MG63 (cell line): ENCODE measurements at regions not wholly inside any gene's neighbourhood (a gene's known extent, or its start where the extent isn't known, plus 50 kb on each side); places are given as distances from the start of the nearest gene placed in this dataset.
A peak's percentile ranks its signal among the peaks of the same experiment; 100 is the strongest.

ENCODE experiments used
- DNase-seq: peaks from one replicate; pipeline ENCODE4 v3.0.0-alpha.2; 2020
- H3K27me3 ChIP-seq: fragments of 250-450 bp; sonication (Bioruptor Pico); 2 replicates; pipeline ENCODE4 v1.5.1; 2020; ENCODE audit warnings: mild to moderate bottlenecking, moderate library complexity
- H3K36me3 ChIP-seq: fragments of 250-450 bp; sonication (Bioruptor Pico); 2 replicates; pipeline ENCODE4 v1.5.1; 2020; ENCODE audit warnings: mild to moderate bottlenecking, moderate library complexity
- H3K4me3 ChIP-seq: fragments of 250-450 bp; sonication (Bioruptor Pico); 2 replicates; pipeline ENCODE4 v1.5.1; 2020; ENCODE audit warnings: mild to moderate bottlenecking, moderate library complexity
- H3K9me3 ChIP-seq: fragments of 250-450 bp; sonication (Bioruptor Pico); 2 replicates; pipeline ENCODE4 v1.5.1; 2020; ENCODE audit warnings: mild to moderate bottlenecking, moderate library complexity

GRCh38 chr6:9576521-9576920 is 838.4 kb downstream of the TFAP2A start:
- no peaks in the 10 kb centered on the region for H3K36me3 ChIP-seq
- no peaks in the 10 kb centered on the region for H3K9me3 ChIP-seq
- H3K27me3 ChIP-seq, result no peaks in the 10 kb centered on the region
- H3K4me3 ChIP-seq, result no peak overlapping the region
- DNase-seq, result no peak

GRCh38 chr6:9566096-9566495 is 848.8 kb downstream of the TFAP2A start:
- Histone ChIP-seq H3K27me3 (no peaks in the 10 kb centered on the region), H3K4me3 (no peak overlapping the region), H3K36me3 (no peaks in the 10 kb centered on the region), H3K9me3 (no peaks in the 10 kb centered on the region)
- no peak for DNase-seq

- H3K9me3 ChIP-seq, result no peaks in the 10 kb centered on the region
- no peaks in the 10 kb centered on the region for H3K27me3 ChIP-seq
- no peak overlapping the region for H3K4me3 ChIP-seq
- no peak for DNase-seq
- no peaks in the 10 kb centered on the region for H3K36me3 ChIP-seq
These were observed 850.9 kb downstream of the TFAP2A start for GRCh38 chr6:9564021-9564420.

GRCh38 chr6:9563568-9563967 is 851.3 kb downstream of the TFAP2A start:
- H3K4me3 ChIP-seq, result no peak overlapping the region
- DNase-seq, result no peak
- no peaks in the 10 kb centered on the region for H3K9me3 ChIP-seq
- no peaks in the 10 kb centered on the region for H3K36me3 ChIP-seq
- no peaks in the 10 kb centered on the region for H3K27me3 ChIP-seq

GRCh38 chr6:9554806-9555205 is 860.1 kb downstream of the TFAP2A start:
- H3K4me3 ChIP-seq, result no peak overlapping the region
- H3K27me3 ChIP-seq, result no peaks in the 10 kb centered on the region
- peaks cover 6% of the 10 kb centered on the region; the same call in 1 of the 2 replicates for H3K9me3 ChIP-seq
- no peak for DNase-seq
- H3K36me3 ChIP-seq, result no peaks in the 10 kb centered on the region

- DNase-seq, result no peak
- peaks cover 6% of the 10 kb centered on the region; the same call in 1 of the 2 replicates for H3K9me3 ChIP-seq
- no peaks in the 10 kb centered on the region for H3K36me3 ChIP-seq
- H3K27me3 ChIP-seq, result no peaks in the 10 kb centered on the region
- no peak overlapping the region for H3K4me3 ChIP-seq
These were observed 860.6 kb downstream of the TFAP2A start for GRCh38 chr6:9554323-9554722.

GRCh38 chr6:9553002-9553401 is 861.9 kb downstream of the TFAP2A start:
- no peaks in the 10 kb centered on the region for H3K27me3 ChIP-seq
- peaks cover 8% of the 10 kb centered on the region for H3K9me3 ChIP-seq
- H3K36me3 ChIP-seq, result no peaks in the 10 kb centered on the region
- no peak for DNase-seq
- no peak overlapping the region for H3K4me3 ChIP-seq

GRCh38 chr6:9543649-9544048 is 871.2 kb downstream of the TFAP2A start:
- no peaks in the 10 kb centered on the region for H3K36me3 ChIP-seq
- no peaks in the 10 kb centered on the region for H3K27me3 ChIP-seq
- H3K9me3 ChIP-seq, result peaks cover under 1% of the 10 kb centered on the region; the same call in 1 of the 2 replicates
- no peak overlapping the region for H3K4me3 ChIP-seq
- no peak for DNase-seq

GRCh38 chr6:9540534-9541126 is 874.2 kb downstream of the TFAP2A start:
- H3K27me3 ChIP-seq, result no peaks in the 10 kb centered on the region
- no peaks in the 10 kb centered on the region for H3K9me3 ChIP-seq
- H3K36me3 ChIP-seq, result no peaks in the 10 kb centered on the region
- no peak for DNase-seq
- H3K4me3 ChIP-seq, result no peak overlapping the region

- Histone ChIP-seq H3K27me3 (no peaks in the 10 kb centered on the region), H3K36me3 (no peaks in the 10 kb centered on the region), H3K9me3 (no peaks in the 10 kb centered on the region), H3K4me3 (no peak overlapping the region)
- no peak for DNase-seq
These were observed 874.7 kb downstream of the TFAP2A start for GRCh38 chr6:9540126-9540525.

- Histone ChIP-seq H3K9me3 (no peaks in the 10 kb centered on the region), H3K27me3 (no peaks in the 10 kb centered on the region), H3K36me3 (no peaks in the 10 kb centered on the region), H3K4me3 (no peak overlapping the region)
- DNase-seq, result no peak
These were observed 875.6 kb downstream of the TFAP2A start for GRCh38 chr6:9539231-9539755.

GRCh38 chr6:9537381-9537780 is 877.5 kb downstream of the TFAP2A start:
- H3K9me3 ChIP-seq, result no peaks in the 10 kb centered on the region
- no peak overlapping the region for H3K4me3 ChIP-seq
- H3K27me3 ChIP-seq, result no peaks in the 10 kb centered on the region
- no peak for DNase-seq
- H3K36me3 ChIP-seq, result no peaks in the 10 kb centered on the region

- DNase-seq, result no peak
- Histone ChIP-seq H3K9me3 (no peaks in the 10 kb centered on the region; the same call in 1 of the 2 replicates), H3K36me3 (no peaks in the 10 kb centered on the region), H3K4me3 (no peak overlapping the region), H3K27me3 (no peaks in the 10 kb centered on the region)
These were observed 879.8 kb downstream of the TFAP2A start for GRCh38 chr6:9535106-9535505.

GRCh38 chr6:9532621-9533557 is 882.0 kb downstream of the TFAP2A start:
- Histone ChIP-seq H3K36me3 (no peaks in the 10 kb centered on the region), H3K4me3 (no peak overlapping the region), H3K27me3 (no peaks in the 10 kb centered on the region), H3K9me3 (peaks cover 3% of the 10 kb centered on the region)
- no peak for DNase-seq

GRCh38 chr6:9527679-9528286 is 887.1 kb downstream of the TFAP2A start:
- Histone ChIP-seq H3K4me3 (no peak overlapping the region), H3K36me3 (no peaks in the 10 kb centered on the region), H3K9me3 (peaks cover 3% of the 10 kb centered on the region), H3K27me3 (no peaks in the 10 kb centered on the region)
- DNase-seq, result no peak

- Histone ChIP-seq H3K27me3 (no peaks in the 10 kb centered on the region), H3K4me3 (no peak overlapping the region), H3K36me3 (no peaks in the 10 kb centered on the region), H3K9me3 (peaks cover 8% of the 10 kb centered on the region; the same call in 1 of the 2 replicates)
- peak; percentile 88 for DNase-seq
These were observed 891.4 kb downstream of the TFAP2A start for GRCh38 chr6:9523462-9523861.

GRCh38 chr6:9522101-9522500 is 892.8 kb downstream of the TFAP2A start:
- Histone ChIP-seq H3K36me3 (no peaks in the 10 kb centered on the region), H3K27me3 (no peaks in the 10 kb centered on the region), H3K4me3 (no peak overlapping the region), H3K9me3 (peaks cover 8% of the 10 kb centered on the region; the same call in 1 of the 2 replicates)
- DNase-seq, result no peak
